Nephron progenitor cell (in vitro differentiated cells): ENCODE measurements at regions not wholly inside any gene's neighbourhood (a gene's known extent, or its start where the extent isn't known, plus 50 kb on each side); places are given as distances from the start of the nearest gene placed in this dataset.

Source experiments
- DNase-seq: peaks from one replicate; pipeline ENCODE4 v3.0.0; 2021
- H3K27ac Mint-ChIP-seq: 2 replicates; pipeline ENCODE4 v1.8.0; 2021; ENCODE audit warnings: mild to moderate bottlenecking, moderate library complexity, mixed read lengths
- H3K27me3 Mint-ChIP-seq: 2 replicates; pipeline ENCODE4 v1.8.0; 2021; ENCODE audit warnings: mild to moderate bottlenecking, low read depth, mixed read lengths; ENCODE audit not compliant: poor library complexity
- H3K36me3 Mint-ChIP-seq: 2 replicates; pipeline ENCODE4 v1.8.0; 2021; ENCODE audit warnings: low read depth, mixed read lengths
- H3K4me1 Mint-ChIP-seq: 2 replicates; pipeline ENCODE4 v1.8.0; 2021; ENCODE audit warnings: mixed read lengths
- H3K4me3 Mint-ChIP-seq: 2 replicates; pipeline ENCODE4 v1.8.0; 2021; ENCODE audit warnings: mild to moderate bottlenecking, moderate library complexity, mixed read lengths
- H3K9me3 Mint-ChIP-seq: 2 replicates; pipeline ENCODE4 v1.8.0; 2021; ENCODE audit warnings: mild to moderate bottlenecking, moderate library complexity, mixed read lengths
- CTCF ChIP-seq: fragments of 200-600 bp; sonication (generic); IDR thresholded peaks from 2 replicates; pipeline ENCODE4 v1.5.0; 2021; ENCODE audit warnings: antibody characterized with exemption

DNA sequence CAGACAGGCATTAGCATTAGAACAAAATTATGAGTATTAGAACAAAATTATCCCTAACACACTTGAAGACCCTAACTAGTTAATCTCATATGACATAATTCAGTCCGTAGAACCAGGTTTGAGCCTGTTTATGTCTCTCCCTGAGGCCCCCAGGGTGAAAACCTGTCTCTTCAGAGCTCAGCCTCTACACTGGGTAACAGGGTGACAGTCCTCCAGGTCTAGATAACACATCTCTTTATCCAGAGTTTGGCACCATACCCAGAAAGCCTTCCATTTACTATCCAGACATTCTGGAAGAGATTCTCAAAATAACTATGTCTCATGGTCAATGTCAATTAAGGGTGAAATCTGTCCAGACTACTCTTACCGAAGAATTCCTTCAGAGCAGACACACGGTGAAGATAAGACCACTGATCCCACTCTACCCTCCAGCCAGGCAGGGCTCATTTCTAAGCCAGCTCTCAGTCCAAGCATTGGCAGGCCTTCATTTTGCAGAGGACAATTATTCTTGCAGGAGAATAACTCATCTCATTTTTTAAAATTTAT lies 1195.3 kb downstream of the EFNB2 start:
- no peaks in the 10 kb centered on the region for H3K9me3 Mint-ChIP-seq
- TF ChIP-seq CTCF, result no peak
- peaks cover 9% of the 10 kb centered on the region for H3K4me1 Mint-ChIP-seq
- no peaks in the 10 kb centered on the region for H3K36me3 Mint-ChIP-seq
- H3K4me3 Mint-ChIP-seq, result no peak overlapping the region
- no peak for DNase-seq
- H3K27me3 Mint-ChIP-seq, result no peaks in the 10 kb centered on the region
- no peak overlapping the region for H3K27ac Mint-ChIP-seq

GRCh38 chr13:105338773-105339172 lies 1196.7 kb downstream of the EFNB2 start:
- no peak overlapping the region for H3K27ac Mint-ChIP-seq

GRCh38 chr13:105338006-105338405 lies 1197.5 kb downstream of the EFNB2 start:
- no peaks in the 10 kb centered on the region for H3K9me3 Mint-ChIP-seq
- H3K27ac Mint-ChIP-seq, result no peak overlapping the region
- DNase-seq, result no peak
- H3K4me1 Mint-ChIP-seq, result peaks cover 6% of the 10 kb centered on the region
- H3K4me3 Mint-ChIP-seq, result no peak overlapping the region
- no peaks in the 10 kb centered on the region for H3K36me3 Mint-ChIP-seq
- TF ChIP-seq CTCF, result no peak
- no peaks in the 10 kb centered on the region for H3K27me3 Mint-ChIP-seq

More at GRCh38 chr13:105338773-105339172, 1196.7 kb downstream of the EFNB2 start:
- Mint-ChIP-seq H3K27me3 (no peaks in the 10 kb centered on the region), H3K4me1 (peaks cover 9% of the 10 kb centered on the region), H3K9me3 (no peaks in the 10 kb centered on the region), H3K36me3 (no peaks in the 10 kb centered on the region), H3K4me3 (no peak overlapping the region)
- no peak for DNase-seq
- TF ChIP-seq CTCF, result no peak

DNA sequence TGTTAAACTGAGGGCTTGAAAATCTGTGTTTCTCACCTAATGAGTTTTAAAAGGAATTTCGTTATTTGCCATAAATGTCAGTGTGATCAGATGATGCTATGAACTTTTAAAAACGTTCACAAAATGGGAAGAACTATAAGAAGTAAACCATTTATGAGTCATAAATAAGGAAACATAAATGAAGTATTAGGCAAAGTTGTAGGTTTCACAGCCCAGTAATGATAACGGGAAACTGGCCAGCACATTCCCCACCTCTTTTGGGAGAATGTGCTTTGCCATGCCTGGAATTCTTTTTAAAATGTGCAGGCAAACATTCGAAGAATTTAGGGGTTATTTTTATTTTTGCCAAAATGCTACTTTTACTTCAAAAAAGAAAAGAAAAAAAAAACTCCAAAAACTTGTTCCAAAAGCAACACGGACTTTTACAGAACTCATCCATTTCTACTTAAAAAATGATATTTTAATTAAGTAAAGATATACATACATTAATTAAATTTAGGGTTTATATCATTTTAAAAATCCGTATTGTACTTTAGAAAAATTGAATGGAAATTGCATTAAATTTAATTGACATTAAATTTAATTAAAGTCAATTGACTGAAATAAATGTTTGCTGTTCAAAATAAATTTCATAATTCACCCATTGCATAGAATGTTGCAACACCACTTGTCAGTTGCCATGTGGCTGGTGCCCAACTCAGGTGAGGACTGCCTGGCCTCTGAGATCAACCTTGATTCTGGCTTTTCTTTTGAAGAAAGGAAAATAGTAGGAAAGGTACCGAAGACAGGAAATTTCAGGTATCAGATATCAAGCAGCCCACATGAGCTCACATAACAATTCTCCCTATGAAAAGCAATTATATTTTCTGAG lies 1198.5 kb downstream of the EFNB2 start:
- no peak overlapping the region for H3K4me3 Mint-ChIP-seq
- no peaks in the 10 kb centered on the region for H3K36me3 Mint-ChIP-seq
- DNase-seq, result no peak
- H3K27me3 Mint-ChIP-seq, result no peaks in the 10 kb centered on the region
- TF ChIP-seq CTCF, result no peak
- peaks cover 5% of the 10 kb centered on the region for H3K4me1 Mint-ChIP-seq
- no peak overlapping the region for H3K27ac Mint-ChIP-seq
- H3K9me3 Mint-ChIP-seq, result no peaks in the 10 kb centered on the region

GRCh38 chr13:105334211-105334610 lies 1201.3 kb downstream of the EFNB2 start:
- Mint-ChIP-seq H3K4me1 (peaks cover 5% of the 10 kb centered on the region), H3K4me3 (no peak overlapping the region), H3K27ac (no peak overlapping the region), H3K36me3 (no peaks in the 10 kb centered on the region), H3K27me3 (peaks cover 2% of the 10 kb centered on the region), H3K9me3 (peaks cover 10% of the 10 kb centered on the region)
- TF ChIP-seq CTCF, result no peak
- no peak for DNase-seq

DNA sequence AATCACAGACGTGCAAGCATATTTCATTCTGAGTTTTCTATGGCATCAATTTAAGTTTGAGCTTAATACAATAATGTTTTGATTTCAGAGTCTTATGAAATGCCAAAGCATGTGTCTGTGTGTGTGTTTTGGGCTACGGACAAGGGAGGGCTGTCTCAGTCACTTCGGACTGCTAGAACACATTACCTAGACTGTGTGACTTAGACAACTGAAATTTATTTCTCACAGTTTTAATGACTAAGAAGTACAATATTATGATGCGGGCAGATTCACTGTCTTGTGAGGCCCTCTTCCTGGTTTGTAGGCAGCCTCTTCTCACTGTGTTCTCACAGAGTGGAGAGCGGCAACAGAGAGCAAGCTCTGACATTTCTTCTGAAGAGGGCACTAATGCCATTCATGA lies 1202.0 kb downstream of the EFNB2 start:
- H3K36me3 Mint-ChIP-seq, result no peaks in the 10 kb centered on the region
- peaks cover 15% of the 10 kb centered on the region for H3K9me3 Mint-ChIP-seq
- H3K27ac Mint-ChIP-seq, result no peak overlapping the region
- no peak overlapping the region for H3K4me3 Mint-ChIP-seq
- no peak for TF ChIP-seq CTCF
- DNase-seq, result no peak
- H3K27me3 Mint-ChIP-seq, result peaks cover 4% of the 10 kb centered on the region
- H3K4me1 Mint-ChIP-seq, result peaks cover 4% of the 10 kb centered on the region
